SU-DHL-6 (cell line): ENCODE measurements at regions not wholly inside any gene's neighbourhood (a gene's known extent, or its start where the extent isn't known, plus 50 kb on each side); places are given as distances from the start of the nearest gene placed in this dataset.

Source experiments
- H2AFZ ChIP-seq: fragments of 200-600 bp; sonication (generic); 2 replicates; pipeline ENCODE4 v1.6.1; 2014; ENCODE audit warnings: low read depth, mild to moderate bottlenecking, moderate library complexity, mixed read lengths, antibody characterized with exemption, low read length; ENCODE audit not compliant: severe bottlenecking
- H3F3A ChIP-seq: fragments of 200-600 bp; shearing (Covaris generic); 2 replicates; pipeline ENCODE4 v1.6.0; 2016; ENCODE audit warnings: antibody characterized with exemption, mild to moderate bottlenecking; ENCODE audit not compliant: insufficient read depth
- H3K27ac ChIP-seq: fragments of 200-600 bp; sonication (generic); 2 replicates; pipeline ENCODE4 v1.5.1; 2016; ENCODE audit warnings: low read depth, mild to moderate bottlenecking, low read length, moderate library complexity, mixed read lengths
- H3K27me3 ChIP-seq: fragments of 200-600 bp; sonication (generic), shearing (Covaris generic); 2 replicates; pipeline ENCODE4 v1.6.0; 2014; ENCODE audit warnings: mild to moderate bottlenecking, low read length
- H3K36me3 ChIP-seq: fragments of 200-600 bp; sonication (generic); 2 replicates; pipeline ENCODE4 v1.6.1; 2014; ENCODE audit warnings: mild to moderate bottlenecking, low read length, mixed read lengths
- H3K4me2 ChIP-seq: fragments of 300-600, 200-600 bp; shearing (Covaris generic), sonication (generic); 2 replicates; pipeline ENCODE4 v1.6.0; 2014; ENCODE audit warnings: low read length, low read depth, mild to moderate bottlenecking; ENCODE audit not compliant: poor library complexity, severe bottlenecking
- H3K4me3 ChIP-seq: fragments of 200-600 bp; sonication (generic); 2 replicates; pipeline ENCODE4 v1.5.1; 2014; ENCODE audit warnings: antibody characterized with exemption, low read length, mild to moderate bottlenecking, mixed read lengths; ENCODE audit not compliant: insufficient read depth, poor library complexity, severe bottlenecking
- H3K79me2 ChIP-seq: fragments of 200-600 bp; sonication (generic); 2 replicates; pipeline ENCODE4 v1.6.1; 2014; ENCODE audit warnings: mild to moderate bottlenecking, low read length, moderate library complexity; ENCODE audit not compliant: insufficient read depth
- H3K9ac ChIP-seq: fragments of 200-600 bp; sonication (generic); 2 replicates; pipeline ENCODE4 v1.7.0; 2014; ENCODE audit warnings: mild to moderate bottlenecking, low read length
- H3K9me2 ChIP-seq: fragments of 200-600 bp; sonication (generic); replicated peaks from 2 replicates; pipeline ENCODE4 v1.6.1; 2014; ENCODE audit warnings: low read length; ENCODE audit not compliant: insufficient read depth
- H3K9me3 ChIP-seq: fragments of 200-600 bp; sonication (generic); 2 replicates; pipeline ENCODE4 v1.6.1; 2014; ENCODE audit warnings: low read length, mixed read lengths; ENCODE audit not compliant: insufficient read depth
- H4K20me1 ChIP-seq: fragments of 200-600 bp; sonication (generic); 2 replicates; pipeline ENCODE4 v1.6.1; 2014; ENCODE audit warnings: low read depth, mild to moderate bottlenecking, antibody characterized with exemption, low read length, moderate library complexity, mixed read lengths
- CTCF ChIP-seq: fragments of 200-600 bp; sonication (generic); IDR thresholded peaks from one replicate; pipeline ENCODE4 v1.5.1; 2017; ENCODE audit warnings: antibody characterized with exemption, mild to moderate bottlenecking, low read length, moderate library complexity; ENCODE audit not compliant: insufficient read depth, poor library complexity, severe bottlenecking
- EZH2phosphoT487 ChIP-seq: fragments of 200-600 bp; sonication (generic), shearing (Covaris generic); conservative IDR thresholded peaks from 2 replicates; pipeline ENCODE4 v1.6.1; 2018; ENCODE audit warnings: mild to moderate bottlenecking, antibody characterized with exemption, low read length, moderate library complexity, mixed read lengths

- no peak overlapping the region for H3K4me3 ChIP-seq
- no peak overlapping the region for H3K9ac ChIP-seq
- TF ChIP-seq EZH2phosphoT487, result no peak
- no peak for TF ChIP-seq CTCF
- H3K27me3 ChIP-seq, result no peaks in the 10 kb centered on the region
- no peak overlapping the region for H3K4me2 ChIP-seq
- H2AFZ ChIP-seq, result no peak overlapping the region
- H3F3A ChIP-seq, result no peaks in the 10 kb centered on the region
- no peaks in the 10 kb centered on the region for H3K36me3 ChIP-seq
- H3K79me2 ChIP-seq, result no peaks in the 10 kb centered on the region
- no peaks in the 10 kb centered on the region for H3K9me2 ChIP-seq
- H3K27ac ChIP-seq, result no peak overlapping the region
- H3K9me3 ChIP-seq, result no peaks in the 10 kb centered on the region
- no peaks in the 10 kb centered on the region for H4K20me1 ChIP-seq
These were observed 218.7 kb downstream of the RASSF9 start for GRCh38 chr12:85617307-85618091.

GRCh38 chr12:85621041-85621440 is 215.2 kb downstream of the RASSF9 start:
- Histone ChIP-seq H3K9me3 (no peaks in the 10 kb centered on the region), H3F3A (no peaks in the 10 kb centered on the region), H3K9me2 (no peaks in the 10 kb centered on the region), H4K20me1 (no peaks in the 10 kb centered on the region), H3K79me2 (no peaks in the 10 kb centered on the region), H3K36me3 (no peaks in the 10 kb centered on the region), H3K4me2 (no peak overlapping the region), H3K27me3 (no peaks in the 10 kb centered on the region), H3K4me3 (no peak overlapping the region), H3K27ac (no peak overlapping the region), H2AFZ (no peak overlapping the region), H3K9ac (no peak overlapping the region)
- no peak for TF ChIP-seq EZH2phosphoT487
- TF ChIP-seq CTCF, result no peak

- Histone ChIP-seq H2AFZ (no peak overlapping the region), H4K20me1 (no peaks in the 10 kb centered on the region), H3K4me3 (no peak overlapping the region), H3K9me2 (no peaks in the 10 kb centered on the region), H3K9ac (no peak overlapping the region), H3F3A (no peaks in the 10 kb centered on the region), H3K27ac (no peak overlapping the region), H3K9me3 (no peaks in the 10 kb centered on the region), H3K36me3 (no peaks in the 10 kb centered on the region), H3K4me2 (no peak overlapping the region), H3K79me2 (no peaks in the 10 kb centered on the region), H3K27me3 (no peaks in the 10 kb centered on the region)
- no peak for TF ChIP-seq EZH2phosphoT487
- TF ChIP-seq CTCF, result no peak
These were observed 212.4 kb downstream of the RASSF9 start for GRCh38 chr12:85623763-85624162.
